ENCODE measurements at regions not wholly inside any gene's neighbourhood (a gene's known extent, or its start where the extent isn't known, plus 50 kb on each side); places are given as distances from the start of the nearest gene placed in this dataset.

DNA sequence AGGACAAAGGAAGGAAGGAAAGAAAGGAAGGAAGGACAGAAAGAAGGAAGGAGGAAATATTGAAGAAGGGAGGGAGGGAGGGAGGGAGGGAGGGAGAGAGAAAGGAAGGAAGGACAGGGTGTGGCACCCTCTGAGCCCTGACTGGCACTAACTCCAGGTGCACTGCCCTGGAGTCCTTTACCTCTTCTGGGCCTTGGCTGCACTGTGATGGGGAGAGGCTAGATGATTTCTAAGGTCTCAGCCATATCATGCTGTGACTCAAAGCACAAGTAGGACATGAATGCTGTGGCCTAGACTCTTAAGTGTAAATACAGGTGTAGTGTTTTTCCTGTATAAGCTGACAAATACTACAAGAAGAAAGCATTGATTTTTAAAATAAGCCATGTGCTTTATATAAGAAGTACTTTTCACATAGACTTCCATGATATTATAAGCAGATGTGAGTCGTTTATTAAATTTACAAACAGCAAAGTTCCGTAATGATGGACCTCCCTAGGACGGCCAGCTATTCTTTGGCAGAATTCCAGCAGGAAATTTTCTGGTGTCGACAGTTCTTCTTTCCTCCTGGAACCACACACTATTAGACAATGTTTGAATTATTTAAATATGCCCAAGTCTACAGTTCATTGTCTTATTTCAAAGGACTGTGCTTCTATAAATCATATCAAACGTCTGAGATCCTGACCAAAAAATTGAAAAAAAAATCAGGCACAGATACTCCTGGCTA is 213.8 kb upstream of the C2CD4B start:
- DNase-seq = no peak

DNA sequence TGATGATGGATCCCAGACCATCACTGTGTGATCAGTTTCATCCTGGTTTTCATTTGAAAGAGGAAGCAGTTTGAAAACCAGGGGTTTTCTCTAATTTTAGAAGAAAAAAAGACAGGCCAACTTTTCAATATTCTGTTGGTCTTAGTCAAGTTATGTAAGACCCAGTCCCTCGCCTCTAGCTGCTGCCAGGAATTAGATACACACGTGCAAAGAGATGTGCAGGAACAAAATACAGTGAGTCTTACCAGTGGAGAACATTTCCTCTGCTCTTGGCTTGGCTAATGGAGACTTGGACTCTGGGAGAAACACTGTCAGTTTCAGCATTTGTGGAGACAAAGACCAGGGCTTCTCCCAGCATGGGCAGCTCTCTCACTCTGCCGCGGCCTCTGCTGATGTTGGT is 214.9 kb upstream of the C2CD4B start:
- no peak for DNase-seq

DNA sequence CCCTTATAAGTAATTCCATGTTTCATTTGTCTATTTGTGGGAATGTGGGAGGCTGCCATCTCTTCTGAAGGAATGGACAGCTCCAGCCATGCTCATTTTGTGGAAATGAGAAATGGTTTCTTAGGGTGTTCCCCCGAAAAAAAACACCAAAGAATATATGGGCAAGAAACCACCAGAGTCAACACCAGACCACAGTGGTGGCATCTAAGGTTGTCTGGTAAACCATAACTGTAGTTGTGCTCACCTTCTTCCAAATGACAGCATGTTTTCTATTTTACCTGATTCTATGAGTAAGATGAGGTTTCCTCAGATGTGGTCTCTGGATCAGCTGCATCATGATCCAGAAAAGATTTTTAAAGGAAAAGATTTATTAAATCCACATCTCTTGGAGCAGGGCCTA is 217.0 kb upstream of the C2CD4B start:
- no peak for DNase-seq

DNA sequence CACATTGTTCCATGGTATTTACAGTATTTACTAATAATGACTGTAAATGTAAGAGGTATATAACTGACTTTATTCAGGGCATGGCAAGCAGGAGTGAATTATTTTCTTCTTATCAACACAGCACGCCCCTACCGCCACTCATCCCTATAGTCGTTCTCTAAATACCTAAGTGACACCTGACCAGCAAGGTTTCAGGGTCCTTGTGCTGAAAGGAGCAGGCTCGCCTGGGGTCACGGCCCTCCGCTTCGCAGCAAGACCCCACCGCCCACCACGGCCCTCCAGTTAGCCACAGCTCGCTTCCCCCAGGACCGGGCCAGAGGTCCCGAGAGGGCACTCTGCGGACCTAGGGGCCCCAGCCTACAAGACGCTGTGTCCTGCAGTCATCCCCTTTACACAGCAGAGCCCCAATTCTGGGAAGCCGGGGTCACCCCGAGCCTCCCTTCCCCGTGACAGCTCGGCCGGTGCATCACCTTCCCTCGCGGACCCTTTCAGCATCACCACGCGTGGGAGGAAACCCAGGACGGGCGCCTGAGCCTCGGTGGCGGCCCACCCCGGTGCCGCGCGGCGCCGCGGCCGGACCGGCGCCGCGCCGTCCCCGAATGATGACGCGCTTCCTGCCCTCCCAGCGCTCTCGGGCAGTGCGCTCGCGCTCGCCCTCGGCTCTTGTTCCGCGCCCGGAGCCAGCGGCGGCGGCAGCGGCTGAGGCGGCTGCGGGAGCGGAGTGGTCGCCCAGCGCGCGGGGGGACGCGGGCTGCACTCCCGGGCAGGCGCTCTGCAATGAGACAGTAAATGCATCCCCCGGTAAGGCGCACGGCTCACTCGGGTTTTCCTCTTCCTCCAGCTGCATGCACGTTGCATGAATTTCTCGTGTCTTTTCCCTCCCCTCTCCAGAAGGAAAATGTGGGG is 225.1 kb upstream of the C2CD4B start, which contains the start of gene TLN2:
Gene TLN2, plus strand, starts transcription at position 666 of the 906 bp plus-strand sequence.
- no peak for DNase-seq

DNA sequence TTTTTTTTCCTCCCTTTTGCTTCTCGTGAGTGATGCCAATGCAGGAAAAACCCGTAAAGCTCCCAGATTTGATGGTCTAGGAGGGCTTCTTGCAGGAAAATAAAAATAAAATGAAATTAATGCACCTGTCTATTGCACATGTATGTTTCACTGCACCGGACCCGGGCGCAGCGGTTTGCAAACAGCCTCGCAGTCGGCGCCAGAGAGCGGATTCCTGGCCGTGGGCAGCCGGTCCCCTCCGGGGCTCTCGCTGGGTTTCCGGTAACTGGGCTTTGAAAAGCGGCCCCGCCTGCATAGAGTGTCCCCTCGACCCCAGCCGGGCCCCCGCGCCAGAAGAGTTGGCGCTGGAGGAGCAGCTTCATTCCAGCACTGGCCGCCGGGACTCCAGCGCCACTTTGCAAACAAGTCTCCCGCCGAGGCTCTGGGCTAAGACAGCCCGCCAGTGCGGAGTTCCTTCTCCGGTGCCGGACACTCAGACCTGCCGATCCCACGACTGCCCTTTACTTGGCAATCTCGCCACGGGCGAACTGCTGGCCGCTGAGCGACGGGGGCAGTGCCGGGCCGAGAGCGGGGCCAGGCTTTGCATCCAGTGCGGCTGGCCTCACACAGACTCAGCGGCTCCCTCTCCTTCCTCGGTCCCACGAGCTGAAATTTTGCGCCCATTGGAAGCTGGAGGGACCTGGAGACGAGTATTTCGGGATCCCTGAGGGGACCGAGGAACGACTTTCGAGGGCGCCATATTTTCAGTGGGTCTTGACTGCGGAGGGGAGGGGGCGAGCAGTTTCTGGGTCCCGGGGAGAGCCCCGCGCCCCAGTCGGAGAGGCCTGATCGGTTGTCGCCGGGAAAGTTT is 225.9 kb upstream of the C2CD4B start:
- no peak for DNase-seq

DNA sequence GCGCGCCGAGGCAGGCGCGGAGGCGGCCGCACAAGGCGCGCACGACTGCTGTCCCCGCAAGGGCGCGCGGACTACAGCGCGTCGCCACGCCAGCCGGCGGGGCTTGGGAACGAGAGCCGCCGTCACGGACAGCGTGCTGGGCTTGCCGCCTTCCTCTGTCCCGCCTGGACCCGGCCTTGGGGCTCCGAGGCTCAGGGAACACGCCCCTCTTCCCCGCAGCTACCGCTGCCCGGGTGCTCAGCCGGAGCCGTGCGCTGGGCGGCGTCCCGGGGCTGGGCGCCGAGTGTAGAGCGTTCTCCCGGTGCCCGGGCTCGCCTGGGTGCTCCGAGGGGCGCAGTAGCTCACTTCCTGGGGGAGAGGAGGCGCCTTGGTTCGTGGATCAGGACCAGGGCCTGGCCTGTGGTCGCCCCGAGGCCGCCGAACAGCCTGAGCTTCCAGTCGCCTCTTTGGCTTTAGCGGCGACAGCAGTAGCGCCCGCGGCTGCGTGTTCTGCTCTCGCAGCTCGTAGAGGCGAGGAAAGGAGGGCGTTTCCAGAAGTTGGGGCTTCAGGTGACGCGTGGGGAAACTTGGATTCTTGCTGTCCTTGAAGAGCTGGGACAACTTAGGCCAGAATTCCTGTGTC is 226.7 kb upstream of the C2CD4B start:
- DNase-seq = no peak

DNA sequence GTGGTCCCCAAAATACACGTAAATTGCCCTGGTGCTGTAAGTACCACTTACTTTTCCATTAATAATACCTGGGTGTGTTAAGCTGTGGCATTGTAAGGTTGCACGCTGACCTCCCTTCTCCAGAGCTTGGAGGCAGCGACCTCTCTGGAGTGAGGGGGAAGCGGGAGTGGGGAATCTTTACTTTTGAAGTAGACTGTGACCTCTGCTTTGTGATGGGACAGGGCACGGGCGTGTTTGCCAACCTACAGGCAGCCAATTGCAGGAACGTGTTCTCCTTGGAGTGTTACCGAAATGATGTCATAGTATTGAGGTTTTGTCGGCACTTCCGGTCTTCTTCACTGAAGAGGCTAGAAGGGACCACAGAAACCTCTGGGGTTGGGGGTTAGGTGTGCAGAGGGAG is 227.3 kb upstream of the C2CD4B start:
- no peak for DNase-seq

DNA sequence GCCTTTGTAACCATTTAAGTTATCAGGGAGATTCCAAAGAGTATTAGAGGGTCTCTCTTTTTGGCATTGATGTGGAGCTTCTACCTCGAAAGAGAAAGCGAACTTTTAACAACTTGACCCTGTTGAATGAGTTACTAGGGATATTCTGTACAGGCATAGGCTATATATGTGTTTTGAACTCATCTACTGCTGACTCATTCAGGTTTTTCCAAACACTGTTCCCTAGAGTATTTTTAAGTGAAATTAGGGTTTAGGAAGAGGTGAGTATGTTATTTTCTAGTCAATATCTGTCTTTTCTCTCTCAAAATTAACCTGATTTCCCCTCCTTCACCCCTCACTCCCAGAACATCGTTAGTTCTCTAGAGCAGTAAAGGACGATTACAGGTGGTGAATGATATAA is 228.1 kb upstream of the C2CD4B start:
- DNase-seq = no peak

DNA sequence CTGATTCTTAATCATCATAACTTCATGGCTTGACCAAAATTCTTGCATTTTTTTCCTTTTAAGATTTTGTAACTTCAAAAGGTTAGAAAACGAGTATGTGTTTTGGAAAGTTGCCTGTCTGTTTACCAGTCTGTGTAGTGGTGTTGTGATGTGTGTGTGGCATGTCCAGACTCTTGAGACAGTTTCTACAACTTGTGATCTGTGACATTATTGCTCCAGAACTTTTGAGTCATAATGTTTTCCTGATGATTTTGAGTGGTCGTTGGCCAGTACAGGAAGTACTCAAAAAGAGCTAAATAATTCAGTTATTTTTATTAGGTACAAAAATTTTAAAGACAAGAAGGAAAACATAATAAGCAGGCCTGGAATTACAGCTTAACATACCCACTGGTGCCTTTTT is 229.0 kb upstream of the C2CD4B start:
- no peak for DNase-seq

DNA sequence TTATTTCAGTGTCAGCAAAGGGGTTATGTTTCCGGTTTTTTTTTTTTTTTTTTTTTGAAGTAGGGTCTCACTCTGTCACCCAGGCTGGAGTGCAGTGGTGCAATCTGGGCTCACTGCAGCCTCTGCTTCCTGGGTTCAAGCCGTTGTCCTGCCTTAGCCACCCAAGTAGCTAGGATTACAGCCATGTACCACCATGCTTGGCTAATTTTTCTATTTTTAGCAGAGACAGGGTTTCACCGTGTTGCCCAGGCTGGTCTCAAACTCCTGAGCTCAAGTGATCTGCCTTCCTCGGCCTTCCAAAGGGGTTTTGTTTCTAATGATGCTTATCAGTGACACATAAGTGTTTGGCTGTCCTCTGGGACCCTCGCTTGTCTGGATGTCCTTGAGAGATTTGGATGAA is 235.7 kb upstream of the C2CD4B start:
- no peak for DNase-seq

DNA sequence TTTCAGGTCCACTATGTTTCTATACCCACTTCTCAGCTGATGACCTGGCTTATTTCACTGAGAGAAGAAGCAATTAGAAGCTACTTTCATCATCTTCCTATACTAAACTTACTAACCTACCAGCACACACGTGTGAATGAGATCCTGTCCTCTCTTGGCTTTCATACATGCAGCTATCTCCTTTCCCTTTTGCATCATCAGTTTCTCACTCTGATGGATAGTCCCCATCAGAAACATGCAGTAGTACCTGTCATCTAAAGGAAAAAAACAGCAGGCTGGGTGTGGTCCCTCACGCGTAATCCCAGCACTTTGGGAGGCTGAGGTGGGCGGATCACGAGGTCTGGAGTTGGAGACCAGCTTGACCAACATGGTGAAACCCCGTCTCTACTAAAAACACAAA is 237.6 kb upstream of the C2CD4B start:
- DNase-seq = no peak

DNA sequence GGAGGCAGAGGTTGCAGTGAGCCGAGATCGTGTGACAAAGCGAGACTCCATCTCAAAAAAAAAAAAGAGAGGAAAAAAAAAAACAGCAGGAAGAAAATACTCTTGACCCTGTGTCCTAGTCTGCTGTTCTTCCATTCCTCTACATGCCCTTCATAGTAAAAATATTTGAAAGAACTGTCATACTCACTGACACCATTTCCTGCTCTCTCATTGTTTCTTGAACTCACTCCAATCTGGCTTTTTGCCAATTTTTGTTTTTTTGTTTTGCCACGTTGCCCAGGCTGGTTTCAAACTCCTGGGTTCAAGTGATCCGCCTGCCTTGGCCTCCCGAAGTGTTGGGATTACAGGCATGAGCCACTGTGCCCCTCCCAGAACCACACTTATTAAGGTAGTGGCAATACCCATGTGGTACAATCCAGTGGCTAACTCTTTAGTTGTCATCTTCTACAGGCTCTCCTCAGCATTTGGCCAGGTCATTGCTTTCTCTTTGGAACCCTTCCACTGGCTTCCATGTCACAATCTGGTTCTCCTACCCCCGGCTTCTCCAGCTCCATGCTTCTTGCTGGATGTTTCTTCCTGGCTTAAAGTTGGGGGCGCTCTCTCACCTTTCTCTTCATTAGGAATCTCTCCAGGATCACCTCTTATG is 238.2 kb upstream of the C2CD4B start:
- DNase-seq = no peak

DNA sequence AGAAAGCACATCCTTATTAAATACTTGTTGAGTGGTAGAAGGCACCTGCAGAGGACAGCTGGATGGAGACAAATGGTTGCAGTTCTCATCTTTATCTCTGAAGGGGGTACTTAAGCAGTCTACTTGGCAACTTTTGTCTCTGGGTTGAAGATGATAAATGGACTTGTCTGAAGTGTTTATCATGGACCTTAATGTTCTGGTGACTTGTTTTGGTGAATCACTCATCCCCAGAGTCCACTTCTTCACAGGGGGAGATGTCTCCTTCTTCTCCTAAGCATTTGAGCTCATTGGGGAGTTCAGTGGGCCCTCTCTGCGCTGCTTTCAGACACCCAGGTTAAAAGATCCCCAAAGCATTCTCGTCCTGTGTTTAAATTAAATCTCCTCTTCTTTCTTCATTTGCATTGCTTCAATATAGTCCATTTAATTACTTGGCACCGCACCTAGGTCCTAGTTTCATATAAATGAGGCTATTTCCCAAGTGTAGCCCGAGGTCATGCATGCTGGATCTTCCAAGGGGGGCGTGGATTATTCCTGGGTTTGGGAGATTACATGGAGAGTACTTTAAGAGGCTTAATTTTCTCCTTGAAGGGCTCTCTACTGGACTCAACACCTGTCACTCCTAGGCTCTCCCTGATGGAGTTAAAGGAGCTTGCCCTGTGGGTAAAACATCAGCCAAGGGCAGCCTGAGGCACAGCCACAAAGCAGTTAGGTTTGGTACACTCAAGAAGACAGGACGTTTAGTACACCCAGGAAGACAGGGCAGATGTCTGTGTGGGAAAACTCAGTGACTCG is 239.3 kb upstream of the C2CD4B start:
- DNase-seq = no peak

DNA sequence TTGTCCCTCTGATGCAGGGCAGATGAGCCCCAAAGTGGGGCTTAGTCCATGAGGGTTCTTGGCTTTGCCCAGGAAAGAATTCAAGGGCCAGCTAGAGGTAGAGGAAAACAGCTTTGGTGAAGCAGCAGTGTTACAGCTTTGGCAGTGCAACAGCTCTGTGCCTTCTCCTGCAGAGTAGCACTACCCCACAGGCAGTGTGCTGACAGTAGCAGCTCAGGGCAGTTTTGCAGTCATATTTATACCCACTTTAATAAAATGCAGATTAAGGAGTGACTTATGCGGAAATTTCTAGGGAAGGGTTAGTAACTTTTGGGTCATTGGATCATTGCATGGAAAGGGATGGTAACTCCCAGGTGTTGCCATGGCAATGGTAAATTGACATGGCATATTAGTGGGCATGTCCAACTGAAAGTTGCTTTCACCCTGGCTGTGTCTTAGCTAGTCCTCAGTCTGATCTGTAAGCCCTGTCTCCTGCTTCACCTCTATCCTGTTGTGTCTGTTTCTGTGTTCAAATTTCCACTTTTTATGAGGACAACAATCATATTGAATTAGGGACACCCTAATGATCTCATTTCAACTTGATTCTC is 241.3 kb upstream of the C2CD4B start:
- no peak for DNase-seq

DNA sequence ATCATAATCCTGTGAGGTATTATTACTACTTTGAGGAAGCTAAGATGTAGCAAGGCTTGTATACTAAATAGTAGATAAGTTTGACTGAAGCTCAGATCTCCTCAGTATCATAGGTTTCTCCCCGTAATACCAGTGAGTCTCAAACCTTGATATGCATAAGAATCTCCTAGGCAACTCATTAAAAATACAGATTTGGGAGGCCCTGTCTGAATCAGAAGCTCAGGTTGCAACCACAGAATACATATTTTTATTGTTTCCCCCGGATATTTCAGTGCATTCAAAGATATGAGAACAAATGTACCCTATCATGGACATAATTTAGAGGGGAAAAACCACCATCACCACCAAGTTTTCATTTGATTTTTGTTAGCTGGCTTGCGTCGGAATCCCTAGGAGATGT is 242.1 kb upstream of the C2CD4B start:
- DNase-seq = no peak

DNA sequence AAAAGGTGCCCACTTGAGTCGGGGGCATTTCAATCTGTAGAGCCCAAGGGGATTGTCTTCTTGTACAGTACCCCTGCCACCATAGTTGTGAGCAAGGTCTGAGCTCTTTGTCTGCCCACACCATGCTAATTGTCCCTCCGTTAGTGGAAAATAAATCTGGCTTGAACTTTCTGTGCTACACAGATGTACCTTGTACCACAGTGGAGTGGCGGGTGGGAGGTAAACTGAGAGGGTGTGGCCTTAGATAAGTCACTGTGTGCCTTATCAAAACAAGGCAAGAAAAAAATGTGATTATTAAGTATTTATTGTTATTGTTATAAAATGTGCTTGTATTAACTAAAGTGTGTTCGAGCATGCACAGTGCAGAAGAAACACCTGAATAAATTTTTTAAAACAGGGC is 242.9 kb upstream of the C2CD4B start:
- DNase-seq = no peak

DNA sequence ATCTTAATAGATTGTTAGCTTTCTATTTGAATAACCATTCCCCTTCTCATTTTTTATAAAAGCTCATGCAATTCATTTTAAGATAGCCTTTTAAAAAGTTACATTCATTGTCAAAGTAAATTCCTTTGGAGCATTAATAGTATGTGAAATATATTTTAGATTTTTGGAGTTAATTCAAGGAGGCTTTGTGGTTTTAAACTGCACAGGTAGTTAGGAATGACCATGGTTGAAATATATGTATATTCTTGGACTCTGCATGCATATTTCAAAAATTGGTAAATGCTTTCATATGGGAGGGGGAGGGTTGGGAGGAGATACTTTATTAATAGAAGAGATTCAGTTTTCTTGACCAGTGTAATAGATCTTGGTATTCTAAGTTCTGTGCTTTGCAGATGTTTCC is 244.4 kb upstream of the C2CD4B start:
- DNase-seq = no peak

DNA sequence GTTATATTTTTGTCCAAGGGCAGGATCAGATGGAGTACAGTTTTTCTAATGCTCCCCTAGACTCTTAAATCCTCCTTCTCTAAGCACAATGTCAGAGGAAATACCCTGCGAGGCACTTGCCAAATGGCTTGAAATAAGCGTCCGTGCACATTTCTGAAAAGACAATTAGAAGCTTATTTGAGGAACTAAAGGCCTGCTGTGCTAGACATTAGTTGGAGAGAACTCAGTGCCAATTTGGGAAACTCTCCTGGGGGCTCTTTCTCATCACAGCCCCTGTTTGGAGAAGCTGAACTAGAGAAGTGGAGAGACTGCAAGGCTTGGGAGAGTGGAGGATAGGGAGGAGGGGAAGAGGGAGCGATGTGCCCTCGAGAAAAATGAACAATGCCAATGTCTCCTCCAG is 247.6 kb upstream of the C2CD4B start:
- no peak for DNase-seq

DNA sequence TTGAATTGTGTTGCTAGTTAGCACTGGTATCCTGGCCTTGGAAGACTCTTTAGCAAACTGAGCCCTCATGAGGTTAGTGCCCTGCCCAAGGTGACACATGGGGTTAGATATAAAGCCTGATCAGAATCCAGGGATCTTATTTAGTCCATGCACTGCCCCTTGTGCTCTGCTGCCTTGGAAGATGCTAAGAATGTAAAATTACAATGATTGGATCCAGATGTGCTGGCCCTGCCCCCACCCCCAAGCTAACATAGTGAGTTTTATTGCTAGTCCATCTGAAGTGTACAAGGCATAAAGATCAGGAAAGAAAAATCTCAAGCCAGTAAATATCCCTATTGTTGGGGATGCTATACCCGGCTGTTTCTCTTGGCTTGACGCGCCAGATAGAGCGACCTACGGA is 248.1 kb upstream of the C2CD4B start:
- DNase-seq = no peak

DNA sequence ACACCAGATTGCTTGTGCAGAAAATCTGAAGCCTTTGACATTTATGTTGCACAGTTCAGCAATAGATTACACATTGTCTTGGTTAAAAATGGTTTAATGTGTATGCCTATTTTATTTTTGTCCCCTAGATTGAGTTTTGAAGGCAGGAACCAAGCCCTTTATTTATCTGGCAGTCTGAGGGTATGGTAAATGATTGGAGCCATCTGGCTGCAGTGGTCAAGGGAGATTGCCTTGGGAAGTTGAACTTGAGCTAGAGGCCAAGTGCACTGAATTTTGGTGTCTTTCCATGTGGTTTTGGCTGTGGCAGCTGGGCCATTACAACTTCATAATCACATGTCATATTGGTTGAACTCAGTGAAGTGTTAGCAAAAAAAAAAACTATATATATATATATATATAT is 248.7 kb upstream of the C2CD4B start:
- no peak for DNase-seq

DNA sequence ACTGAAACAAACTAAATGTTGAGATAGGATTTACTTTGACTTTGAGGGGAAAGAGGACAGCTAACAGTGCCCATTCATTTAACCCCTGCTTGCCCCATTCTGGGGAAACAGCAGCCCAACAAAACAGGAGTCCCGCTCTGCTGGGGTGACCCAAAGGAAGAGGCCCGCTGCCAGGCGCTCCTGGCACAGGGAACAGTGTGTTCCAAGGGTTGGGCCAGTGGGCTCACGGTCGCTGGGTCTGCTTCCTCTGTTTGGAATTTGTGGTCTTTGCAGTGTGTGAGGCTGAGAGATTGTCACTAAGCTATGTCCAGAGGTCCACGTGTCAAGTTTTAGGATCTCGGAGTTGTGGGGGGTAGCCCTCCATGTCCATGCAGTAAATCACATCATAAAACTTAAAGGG is 250.4 kb upstream of the C2CD4B start:
- DNase-seq = no peak

Measured in effector CD8-positive, alpha-beta T cell (primary cell).